A673 (cell line): ENCODE measurements at regions not wholly inside any gene's neighbourhood (a gene's known extent, or its start where the extent isn't known, plus 50 kb on each side); places are given as distances from the start of the nearest gene placed in this dataset.

Experiments
- BruUV-seq: library from RNA; stranded (reverse); fragments of 400-500 nt; replicated peaks from 2 replicates; lab custom pipeline; 2021; lab: Mats Ljungman, UMichigan
- CTCF ChIA-PET: fragments of 300-600 bp; sonication (Branson Sonifier 250); formaldehyde crosslinking; loops from one replicate; lab custom pipeline; 2022; ENCODE audit warnings: antibody characterized with exemption; lab: Charles Lee
- POLR2A ChIA-PET: fragments of 300-600 bp; sonication (Branson Sonifier 250); formaldehyde crosslinking; loops from one replicate; lab custom pipeline; 2022; ENCODE audit warnings: antibody characterized with exemption; ENCODE audit not compliant: low non-redundant PET; lab: Charles Lee
- DNase-seq: peaks from one replicate; pipeline ENCODE4 v3.0.0-alpha.2; 2015; ENCODE audit warnings: low spot score
- H3K27ac ChIP-seq: fragments of 200-600 bp; sonication (generic); 2 replicates; pipeline ENCODE4 v1.5.1; 2016; ENCODE audit warnings: mixed run types, low read depth, mild to moderate bottlenecking, mixed read lengths, antibody characterized with exemption, low read length; ENCODE audit not compliant: poor library complexity, severe bottlenecking
- H3K27me3 ChIP-seq: fragments of 200-600 bp; sonication (generic); replicated peaks from 2 replicates; pipeline ENCODE4 v1.6.1; 2017; ENCODE audit warnings: mixed run types, low read depth, mild to moderate bottlenecking, mixed read lengths, antibody characterized with exemption, low read length; ENCODE audit not compliant: insufficient read depth, poor library complexity
- H3K36me3 ChIP-seq: fragments of 200-600 bp; sonication (generic); 2 replicates; pipeline ENCODE4 v1.6.1; 2016; ENCODE audit warnings: mixed run types, mild to moderate bottlenecking, mixed read lengths, antibody characterized with exemption, low read length; ENCODE audit not compliant: insufficient read depth, poor library complexity, severe bottlenecking
- H3K4me1 ChIP-seq: fragments of 200-600 bp; sonication (generic); 2 replicates; pipeline ENCODE4 v1.6.1; 2017; ENCODE audit warnings: mixed run types, mild to moderate bottlenecking, mixed read lengths, antibody characterized with exemption, low read length; ENCODE audit not compliant: insufficient read depth, poor library complexity, severe bottlenecking
- H3K4me3 ChIP-seq: fragments of 200-600 bp; sonication (generic); 2 replicates; pipeline ENCODE4 v1.5.1; 2016; ENCODE audit warnings: low read depth, mixed run types, mild to moderate bottlenecking, mixed read lengths, low read length; ENCODE audit not compliant: poor library complexity, severe bottlenecking
- H3K9me3 ChIP-seq: fragments of 200-600 bp; sonication (generic); 2 replicates; pipeline ENCODE4 v1.6.1; 2016; ENCODE audit warnings: mixed run types, low read depth, mild to moderate bottlenecking, mixed read lengths, antibody characterized with exemption, low read length; ENCODE audit not compliant: poor library complexity, severe bottlenecking
- CTCF ChIP-seq: fragments of 300-800, 200-600 bp; sonication (generic); conservative IDR thresholded peaks from 2 replicates; pipeline ENCODE4 v1.5.1; 2017; ENCODE audit warnings: low read depth, mild to moderate bottlenecking, antibody characterized with exemption, low read length, moderate library complexity, mixed read lengths
- EZH2 ChIP-seq: fragments of 200-600 bp; sonication (generic); IDR thresholded peaks from 2 replicates; pipeline ENCODE4 v1.6.1; 2017; ENCODE audit warnings: borderline replicate concordance, low read depth, mild to moderate bottlenecking, mixed read lengths, antibody characterized with exemption, low read length; ENCODE audit not compliant: poor library complexity, severe bottlenecking
- intact Hi-C: fragments of 100-400 bp; cut with micrococcal nuclease; formaldehyde crosslinking; loops from one replicate; pipeline ENCODE4 v1.10.0; 2022; ENCODE audit not compliant: unreplicated experiment

- Histone ChIP-seq H3K4me1 (no peaks in the 10 kb centered on the region), H3K4me3 (no peak overlapping the region), H3K9me3 (no peaks in the 10 kb centered on the region), H3K27ac (no peak overlapping the region), H3K27me3 (no peaks in the 10 kb centered on the region), H3K36me3 (no peaks in the 10 kb centered on the region)
- intact Hi-C loops = no loop called here
- ChIA-PET POLR2A (no interaction called here), CTCF (no interaction called here)
- no peak for DNase-seq
- BruUV-seq = no TSS peak
- TF ChIP-seq EZH2 (no peak), CTCF (no peak)
Measured at GRCh38 chr6:126477678-126478077, 137.8 kb downstream of the CENPW start.

GRCh38 chr6:126480268-126480667 is 140.4 kb downstream of the CENPW start:
- intact Hi-C loops = no loop called here
- TF ChIP-seq CTCF (no peak), EZH2 (no peak)
- DNase-seq = no peak
- Histone ChIP-seq H3K27me3 (no peaks in the 10 kb centered on the region), H3K4me3 (no peak overlapping the region), H3K4me1 (no peaks in the 10 kb centered on the region), H3K36me3 (no peaks in the 10 kb centered on the region), H3K27ac (no peak overlapping the region), H3K9me3 (no peaks in the 10 kb centered on the region)
- ChIA-PET POLR2A (no interaction called here), CTCF (no interaction called here)
- no TSS peak for BruUV-seq

GRCh38 chr6:126481319-126481718 is 141.4 kb downstream of the CENPW start:
- POLR2A ChIA-PET = no interaction called here
- no TSS peak for BruUV-seq
- CTCF ChIA-PET = no interaction called here

More at GRCh38 chr6:126481319-126481718, 141.4 kb downstream of the CENPW start:
- intact Hi-C loops = no loop called here
- no peak for TF ChIP-seq CTCF
- TF ChIP-seq EZH2 = no peak
- no peaks in the 10 kb centered on the region for H3K27me3 ChIP-seq
- DNase-seq = no peak
- H3K27ac ChIP-seq = no peak overlapping the region
- no peaks in the 10 kb centered on the region for H3K9me3 ChIP-seq
- no peaks in the 10 kb centered on the region for H3K36me3 ChIP-seq
- H3K4me1 ChIP-seq = no peaks in the 10 kb centered on the region
- H3K4me3 ChIP-seq = no peak overlapping the region
